GM23248 (cell line): ENCODE measurements at regions not wholly inside any gene's neighbourhood (a gene's known extent, or its start where the extent isn't known, plus 50 kb on each side); places are given as distances from the start of the nearest gene placed in this dataset.
"Not testable (repeated sequence)": the region's sequence is repeated elsewhere in the genome, so short reads cannot be mapped to it uniquely, and the experiment has no call there.

Source experiments
- DNase-seq: peaks from one replicate; pipeline ENCODE4 v3.0.0-alpha.2; 2015
- H2AFZ ChIP-seq: fragments of 200-600 bp; sonication (generic); 2 replicates; pipeline ENCODE4 v1.6.1; 2016; ENCODE audit warnings: antibody characterized with exemption
- H3F3A ChIP-seq: fragments of 200-600 bp; sonication (generic); 2 replicates; pipeline ENCODE4 v1.6.1; 2016; ENCODE audit warnings: mild to moderate bottlenecking, antibody characterized with exemption, mixed run types; ENCODE audit not compliant: insufficient read depth
- H3K27ac ChIP-seq: fragments of 200-600 bp; sonication (generic); 2 replicates; pipeline ENCODE4 v1.5.1; 2016; ENCODE audit warnings: mild to moderate bottlenecking
- H3K27me3 ChIP-seq: fragments of 200-600 bp; sonication (generic); replicated peaks from 2 replicates; pipeline ENCODE4 v1.6.1; 2016; ENCODE audit warnings: mild to moderate bottlenecking; ENCODE audit not compliant: insufficient read depth
- H3K36me3 ChIP-seq: fragments of 200-600 bp; sonication (generic); 2 replicates; pipeline ENCODE4 v1.6.1; 2016; ENCODE audit warnings: low read depth, mild to moderate bottlenecking
- H3K4me1 ChIP-seq: fragments of 200-600 bp; sonication (generic); 2 replicates; pipeline ENCODE4 v1.6.1; 2016; ENCODE audit warnings: mild to moderate bottlenecking; ENCODE audit not compliant: insufficient read depth
- H3K4me2 ChIP-seq: fragments of 200-600 bp; sonication (generic); one replicate; pipeline ENCODE4 v1.6.1; 2016; ENCODE audit warnings: mild to moderate bottlenecking; ENCODE audit not compliant: unreplicated experiment
- H3K4me3 ChIP-seq: fragments of 200-600 bp; sonication (generic); 2 replicates; pipeline ENCODE4 v1.5.1; 2016; ENCODE audit warnings: mild to moderate bottlenecking
- H3K79me2 ChIP-seq: fragments of 200-600 bp; sonication (generic); 2 replicates; pipeline ENCODE4 v1.6.1; 2016; ENCODE audit warnings: mild to moderate bottlenecking; ENCODE audit not compliant: insufficient read depth
- H3K9ac ChIP-seq: fragments of 200-600 bp; sonication (generic); 2 replicates; pipeline ENCODE4 v1.6.1; 2016; ENCODE audit warnings: mild to moderate bottlenecking
- H3K9me2 ChIP-seq: fragments of 200-600 bp; sonication (generic); 2 replicates; pipeline ENCODE4 v1.6.1; 2016; ENCODE audit warnings: mixed run types, mild to moderate bottlenecking, moderate library complexity; ENCODE audit not compliant: insufficient read depth
- H3K9me3 ChIP-seq: fragments of 200-600 bp; sonication (generic); one replicate; pipeline ENCODE4 v1.6.1; 2017; ENCODE audit warnings: low read depth
- H4K20me1 ChIP-seq: fragments of 200-600 bp; sonication (generic); 2 replicates; pipeline ENCODE4 v1.6.0; 2016; ENCODE audit not compliant: insufficient read depth
- EZH2 ChIP-seq: fragments of 200-600 bp; sonication (generic); IDR thresholded peaks from 2 replicates; pipeline ENCODE4 v1.6.1; 2018; ENCODE audit warnings: antibody characterized with exemption, mild to moderate bottlenecking; ENCODE audit not compliant: insufficient read depth, poor library complexity, severe bottlenecking
- EZH2phosphoT487 ChIP-seq: fragments of 200-600 bp; sonication (generic); IDR thresholded peaks from 2 replicates; pipeline ENCODE4 v1.6.1; 2018; ENCODE audit warnings: antibody characterized with exemption, moderate library complexity, mild to moderate bottlenecking, low read depth; ENCODE audit not compliant: insufficient read depth
- WGBS, 2 experiments: methylation state at CpG; one replicate each; pipeline ENCODE4 v1.1.6; 2015 to 2017; ENCODE audit warnings: low lambda C conversion rate in 2 of 2, low coverage in 1 of 2; ENCODE audit errors: missing lambda C conversion rate in 2 of 2; 5-methylcytosine and 5-hydroxymethylcytosine counted together
- in situ Hi-C: fragments of 300-500 bp; cut with MboI; formaldehyde crosslinking; loops from 2 replicates; pipeline ENCODE4 v1.15.0; 2020

GRCh38 chr12:31220061-31220460 lies 105.9 kb downstream of the SINHCAF start:
- DNase-seq, result no peak
- H3K4me2 ChIP-seq, result no peak overlapping the region
- H3K9me3 ChIP-seq, result no peaks in the 10 kb centered on the region
- in situ Hi-C loops, result no loop called here
- 56 to 57% methylated on average over 7 of the region's 7 CpGs for WGBS, 2 experiments
- H3K4me3 ChIP-seq, result no peak overlapping the region
- no peaks in the 10 kb centered on the region for H3K36me3 ChIP-seq
- H3K4me1 ChIP-seq, result no peaks in the 10 kb centered on the region
- H2AFZ ChIP-seq, result no peak overlapping the region
- peaks cover 23% of the 10 kb centered on the region for H3K27me3 ChIP-seq
- H4K20me1 ChIP-seq, result no peaks in the 10 kb centered on the region
- no peak overlapping the region for H3K27ac ChIP-seq
- H3F3A ChIP-seq, result no peaks in the 10 kb centered on the region
- no peaks in the 10 kb centered on the region for H3K79me2 ChIP-seq
- no peak for TF ChIP-seq EZH2
- TF ChIP-seq EZH2phosphoT487, result no peak
- H3K9ac ChIP-seq, result no peak overlapping the region
- no peaks in the 10 kb centered on the region for H3K9me2 ChIP-seq

GRCh38 chr12:31220633-31221550 lies 105.1 kb downstream of the SINHCAF start:
- TF ChIP-seq EZH2phosphoT487 (no peak), EZH2 (no peak)
- Histone ChIP-seq H3K9ac (no peak overlapping the region), H3K9me3 (no peaks in the 10 kb centered on the region), H3K4me3 (no peak overlapping the region), H3K4me1 (no peaks in the 10 kb centered on the region), H3K27me3 (peaks cover 23% of the 10 kb centered on the region), H3K79me2 (no peaks in the 10 kb centered on the region), H3F3A (no peaks in the 10 kb centered on the region), H4K20me1 (no peaks in the 10 kb centered on the region), H3K36me3 (no peaks in the 10 kb centered on the region), H3K4me2 (no peak overlapping the region), H3K27ac (no peak overlapping the region), H3K9me2 (no peaks in the 10 kb centered on the region), H2AFZ (no peak overlapping the region)
- in situ Hi-C loops, result no loop called here
- WGBS, 2 experiments, result 55 to 64% methylated on average over 8 of the region's 8 CpGs
- DNase-seq, result peak; percentile 22

- Histone ChIP-seq H3K9me3 (no peaks in the 10 kb centered on the region), H3K4me1 (no peaks in the 10 kb centered on the region), H3K4me2 (no peak overlapping the region), H2AFZ (no peak overlapping the region), H3K9me2 (no peaks in the 10 kb centered on the region), H4K20me1 (no peaks in the 10 kb centered on the region), H3K79me2 (no peaks in the 10 kb centered on the region), H3K27ac (no peak overlapping the region), H3K4me3 (no peak overlapping the region), H3F3A (no peaks in the 10 kb centered on the region), H3K9ac (no peak overlapping the region), H3K36me3 (no peaks in the 10 kb centered on the region), H3K27me3 (peaks cover 22% of the 10 kb centered on the region)
- in situ Hi-C loops, result no loop called here
- no peak for TF ChIP-seq EZH2
- 58 to 59% methylated on average over 9 to 10 of the region's 10 CpGs for WGBS, 2 experiments
- no peak for DNase-seq
These were observed 104.4 kb downstream of the SINHCAF start for GRCh38 chr12:31221551-31221945.

GRCh38 chr12:31222620-31223222 lies 103.2 kb downstream of the SINHCAF start:
- H3K4me1 ChIP-seq, result no peaks in the 10 kb centered on the region
- H3F3A ChIP-seq, result no peaks in the 10 kb centered on the region
- in situ Hi-C loops, result no loop called here
- H3K9me3 ChIP-seq, result no peaks in the 10 kb centered on the region
- H3K9ac ChIP-seq, result no peak overlapping the region
- 29 to 41% methylated on average over 7 to 8 of the region's 8 CpGs for WGBS, 2 experiments
- H3K27ac ChIP-seq, result no peak overlapping the region
- no peak overlapping the region for H2AFZ ChIP-seq
- DNase-seq, result no peak
- TF ChIP-seq EZH2phosphoT487, result no peak
- TF ChIP-seq EZH2, result no peak
- H4K20me1 ChIP-seq, result no peaks in the 10 kb centered on the region
- H3K4me3 ChIP-seq, result no peak overlapping the region
- no peaks in the 10 kb centered on the region for H3K79me2 ChIP-seq
- H3K9me2 ChIP-seq, result no peaks in the 10 kb centered on the region
- no peaks in the 10 kb centered on the region for H3K36me3 ChIP-seq
- peaks cover 10% of the 10 kb centered on the region; the same call in 1 of the 2 replicates for H3K27me3 ChIP-seq
- H3K4me2 ChIP-seq, result no peak overlapping the region

GRCh38 chr12:31223640-31224039 lies 102.3 kb downstream of the SINHCAF start:
- H3F3A ChIP-seq, H4K20me1 ChIP-seq, H3K79me2 ChIP-seq, H3K9me2 ChIP-seq, H3K4me3 ChIP-seq, H3K36me3 ChIP-seq, H3K4me1 ChIP-seq, DNase-seq, H3K27me3 ChIP-seq, H3K9me3 ChIP-seq, in situ Hi-C loops, H3K27ac ChIP-seq, H3K4me2 ChIP-seq, H3K9ac ChIP-seq, H2AFZ ChIP-seq: not testable (repeated sequence)
- WGBS, 2 experiments, result 30 to 50% methylated on average over 1 of the region's 1 CpG
